Activated CD4-positive, alpha-beta T cell treated with anti-CD3 and anti-CD28 coated beads, Interleukin-2, amount 10 ng/mL, durations not matched to agents 7 days and 5 days (primary cell): ENCODE measurements at regions not wholly inside any gene's neighbourhood (a gene's known extent, or its start where the extent isn't known, plus 50 kb on each side); places are given as distances from the start of the nearest gene placed in this dataset.

Experiments
- CTCF ChIA-PET: fragments of 350-600 bp; sonication (Branson Sonifier 250); formaldehyde crosslinking; loops from one replicate; lab custom pipeline; 2021; ENCODE audit warnings: antibody characterized with exemption; lab: Charles Lee
- POLR2A ChIA-PET: fragments of 350-600 bp; sonication (Branson Sonifier 250); formaldehyde crosslinking; loops from one replicate; lab custom pipeline; 2021; ENCODE audit warnings: antibody characterized with exemption; lab: Charles Lee
- DNase-seq: peaks from one replicate; pipeline ENCODE4 v3.0.0-alpha.2; 2020
- H3K27ac Mint-ChIP-seq: one replicate; pipeline ENCODE4 v1.8.0; 2021; ENCODE audit warnings: mild to moderate bottlenecking, moderate library complexity, mixed read lengths
- H3K27me3 Mint-ChIP-seq: one replicate; pipeline ENCODE4 v1.8.0; 2021; ENCODE audit warnings: mixed read lengths
- H3K36me3 Mint-ChIP-seq: one replicate; pipeline ENCODE4 v1.8.0; 2021; ENCODE audit warnings: low read depth, mixed read lengths
- H3K4me1 Mint-ChIP-seq: one replicate; pipeline ENCODE4 v1.8.0; 2021; ENCODE audit warnings: mixed read lengths
- H3K4me3 Mint-ChIP-seq: one replicate; pipeline ENCODE4 v1.8.0; 2021; ENCODE audit warnings: mild to moderate bottlenecking, moderate library complexity, mixed read lengths
- H3K9me3 Mint-ChIP-seq: one replicate; pipeline ENCODE4 v1.8.0; 2021; ENCODE audit warnings: mixed read lengths

DNA sequence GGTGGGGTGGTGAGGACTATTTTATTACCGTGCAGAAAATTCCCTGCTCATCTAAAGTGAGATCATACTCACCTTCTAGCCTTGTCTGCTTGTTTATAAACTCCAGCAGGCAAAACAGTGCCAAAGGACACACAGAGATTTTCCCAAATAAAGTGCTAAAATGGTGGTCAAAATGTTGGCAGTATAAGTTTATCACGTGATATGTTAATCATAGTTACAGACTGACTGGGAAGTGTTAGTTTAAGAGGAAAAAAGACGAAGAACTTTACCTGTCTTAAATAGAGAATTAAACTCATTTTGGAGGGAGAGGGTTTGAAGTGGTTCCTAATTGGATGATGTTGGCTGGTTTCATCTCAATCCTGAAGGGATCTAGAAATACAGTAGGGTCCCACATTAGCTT, 691.7 kb upstream of the FANCL start:
- DNase-seq, result no peak
- H3K27ac Mint-ChIP-seq, result no peak overlapping the region
- no peak overlapping the region for H3K4me3 Mint-ChIP-seq
- H3K9me3 Mint-ChIP-seq, result no peaks in the 10 kb centered on the region
- H3K36me3 Mint-ChIP-seq, result no peaks in the 10 kb centered on the region
- POLR2A ChIA-PET, result no interaction called here
- no peaks in the 10 kb centered on the region for H3K4me1 Mint-ChIP-seq
- H3K27me3 Mint-ChIP-seq, result no peaks in the 10 kb centered on the region
- CTCF ChIA-PET, result no interaction called here

DNA sequence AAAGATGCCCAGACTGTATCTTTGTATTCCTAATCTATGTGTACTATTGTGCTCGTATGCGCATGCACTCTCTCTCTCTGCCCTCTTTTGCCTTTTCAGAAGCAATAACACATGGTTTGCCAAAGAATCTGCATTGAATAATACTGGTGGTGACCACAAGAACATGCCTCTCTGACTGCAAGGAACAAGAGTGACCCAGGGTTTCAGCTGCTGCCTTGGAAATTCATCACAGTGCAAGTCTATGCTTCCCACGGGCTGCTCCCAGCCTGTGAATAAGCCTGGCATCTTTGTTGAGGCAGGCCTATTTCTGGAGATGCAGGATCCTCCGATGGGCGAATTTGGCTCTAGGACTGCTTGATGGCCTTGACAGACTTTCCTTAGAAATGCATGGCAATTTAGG, 689.4 kb upstream of the FANCL start:
- CTCF ChIA-PET, result no interaction called here
- no peaks in the 10 kb centered on the region for H3K4me1 Mint-ChIP-seq
- no peak overlapping the region for H3K27ac Mint-ChIP-seq
- POLR2A ChIA-PET, result no interaction called here
- no peak for DNase-seq
- H3K27me3 Mint-ChIP-seq, result no peaks in the 10 kb centered on the region
- no peaks in the 10 kb centered on the region for H3K36me3 Mint-ChIP-seq
- H3K9me3 Mint-ChIP-seq, result no peaks in the 10 kb centered on the region
- H3K4me3 Mint-ChIP-seq, result no peak overlapping the region

DNA sequence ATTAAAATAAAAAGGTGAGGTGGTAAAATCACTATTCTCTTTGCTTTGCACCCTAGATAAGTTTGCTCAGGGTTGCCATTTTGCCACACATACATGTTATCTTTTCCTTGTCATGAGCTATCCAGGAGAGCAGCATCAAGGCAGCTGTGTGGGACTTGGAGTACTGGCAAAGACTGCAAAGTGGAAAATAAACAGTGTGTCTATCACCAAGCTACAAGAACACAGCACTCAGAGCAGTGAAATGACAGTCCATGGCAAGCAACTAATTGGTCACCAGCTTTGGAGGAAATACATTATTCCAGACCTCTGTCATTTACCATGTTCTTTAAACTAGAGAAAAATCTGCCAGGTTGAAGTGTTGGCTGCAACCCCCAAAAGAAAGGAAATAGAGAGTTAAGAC, 687.8 kb upstream of the FANCL start:
- CTCF ChIA-PET, result no interaction called here
- Mint-ChIP-seq H3K27ac (no peak overlapping the region), H3K4me1 (no peaks in the 10 kb centered on the region), H3K4me3 (no peak overlapping the region), H3K36me3 (no peaks in the 10 kb centered on the region), H3K9me3 (no peaks in the 10 kb centered on the region), H3K27me3 (no peaks in the 10 kb centered on the region)
- DNase-seq, result no peak
- POLR2A ChIA-PET, result no interaction called here

DNA sequence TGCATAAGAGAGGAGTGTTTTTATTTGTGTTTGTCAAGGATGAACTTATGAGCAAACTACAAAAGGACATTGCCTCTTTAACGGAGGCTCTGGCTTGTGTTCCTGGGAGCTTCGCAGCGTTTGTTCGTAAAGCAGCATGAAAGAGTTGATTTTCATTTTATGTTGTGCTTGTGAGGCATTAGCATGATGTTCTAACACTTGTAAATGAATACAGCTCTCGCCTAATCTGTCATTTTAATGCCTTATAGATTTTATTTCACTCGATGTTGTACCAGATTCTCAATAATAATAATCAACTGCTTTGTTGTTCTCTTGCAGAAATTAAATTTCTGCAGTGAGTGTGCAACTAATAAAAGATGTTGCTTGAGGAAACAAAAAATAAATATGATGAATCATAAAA, 687.3 kb upstream of the FANCL start:
- Mint-ChIP-seq H3K27ac (no peak overlapping the region), H3K9me3 (no peaks in the 10 kb centered on the region), H3K4me1 (no peaks in the 10 kb centered on the region), H3K27me3 (no peaks in the 10 kb centered on the region), H3K4me3 (no peak overlapping the region), H3K36me3 (no peaks in the 10 kb centered on the region)
- ChIA-PET CTCF (no interaction called here), POLR2A (no interaction called here)
- DNase-seq, result no peak

DNA sequence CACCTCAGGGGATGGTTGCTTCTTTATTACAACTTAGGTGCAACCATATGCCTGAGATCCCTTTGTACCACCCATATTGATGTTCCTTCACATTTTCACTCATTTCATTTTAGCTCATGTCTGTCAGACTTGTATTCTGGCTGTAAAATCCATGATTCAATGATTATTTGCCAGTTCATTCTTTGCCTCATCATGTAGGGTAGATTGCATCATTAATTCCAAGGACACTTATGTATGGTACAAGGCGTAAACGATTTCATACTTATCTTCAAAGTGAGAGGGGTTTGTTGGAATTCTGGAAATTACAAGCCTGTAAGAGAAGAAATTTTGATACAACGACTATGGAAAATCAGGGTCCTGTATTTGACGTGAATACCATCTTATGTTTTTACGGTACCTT, 685.0 kb upstream of the FANCL start:
- H3K4me3 Mint-ChIP-seq, result no peak overlapping the region
- no peak overlapping the region for H3K27ac Mint-ChIP-seq
- DNase-seq, result no peak
- H3K27me3 Mint-ChIP-seq, result no peaks in the 10 kb centered on the region
- no peaks in the 10 kb centered on the region for H3K9me3 Mint-ChIP-seq
- ChIA-PET POLR2A (no interaction called here), CTCF (no interaction called here)
- H3K36me3 Mint-ChIP-seq, result no peaks in the 10 kb centered on the region
- no peaks in the 10 kb centered on the region for H3K4me1 Mint-ChIP-seq

DNA sequence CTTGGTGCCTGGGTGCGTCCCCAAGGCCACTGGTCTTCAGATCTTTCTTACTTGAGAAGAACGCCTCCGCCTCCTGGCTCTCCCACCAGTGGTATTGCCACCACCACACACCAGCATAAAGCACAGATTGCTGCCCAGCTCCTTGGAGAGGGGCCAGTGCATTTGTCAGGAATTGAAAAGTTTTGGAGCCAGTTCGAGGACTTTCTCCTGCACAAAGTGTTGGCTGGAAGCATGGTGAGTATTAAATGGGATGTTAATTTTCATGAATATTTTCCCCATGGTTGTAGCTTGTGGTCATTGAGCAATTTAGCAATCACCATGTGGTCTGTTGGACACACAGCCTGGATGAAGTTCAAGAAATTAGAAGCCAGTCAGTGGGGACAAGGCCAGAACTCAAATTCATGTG, 684.6 kb upstream of the FANCL start:
- no peak overlapping the region for H3K27ac Mint-ChIP-seq
- DNase-seq, result no peak
- ChIA-PET POLR2A (no interaction called here), CTCF (no interaction called here)
- H3K9me3 Mint-ChIP-seq, result no peaks in the 10 kb centered on the region
- H3K27me3 Mint-ChIP-seq, result no peaks in the 10 kb centered on the region
- H3K36me3 Mint-ChIP-seq, result no peaks in the 10 kb centered on the region
- no peaks in the 10 kb centered on the region for H3K4me1 Mint-ChIP-seq
- H3K4me3 Mint-ChIP-seq, result no peak overlapping the region

DNA sequence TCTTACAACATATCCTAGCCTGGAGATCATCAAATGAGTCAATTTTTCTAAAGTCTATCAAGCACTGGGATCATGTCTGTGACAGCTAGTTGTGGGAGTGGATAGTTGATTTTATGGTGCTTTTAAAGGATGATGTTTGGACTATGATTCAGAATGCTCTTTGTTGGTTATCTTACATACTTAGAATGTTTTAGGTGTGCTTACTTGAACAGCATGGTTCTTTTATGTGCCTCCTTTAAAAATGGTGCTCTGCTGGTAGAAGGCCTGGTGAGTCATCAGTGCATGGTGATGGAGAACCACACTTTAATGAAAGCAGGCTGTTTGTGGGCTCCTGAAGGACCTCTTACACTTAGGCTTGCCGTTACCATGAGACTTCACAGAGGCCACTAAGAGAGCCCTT, 682.7 kb upstream of the FANCL start:
- H3K36me3 Mint-ChIP-seq, result no peaks in the 10 kb centered on the region
- CTCF ChIA-PET, result interaction anchor here (0.6 to 1.1 kb wide), 2 partner anchors 24 to 167 kb away, joined by 3 read pairs; no protein-coding TSS in a partner anchor

DNA sequence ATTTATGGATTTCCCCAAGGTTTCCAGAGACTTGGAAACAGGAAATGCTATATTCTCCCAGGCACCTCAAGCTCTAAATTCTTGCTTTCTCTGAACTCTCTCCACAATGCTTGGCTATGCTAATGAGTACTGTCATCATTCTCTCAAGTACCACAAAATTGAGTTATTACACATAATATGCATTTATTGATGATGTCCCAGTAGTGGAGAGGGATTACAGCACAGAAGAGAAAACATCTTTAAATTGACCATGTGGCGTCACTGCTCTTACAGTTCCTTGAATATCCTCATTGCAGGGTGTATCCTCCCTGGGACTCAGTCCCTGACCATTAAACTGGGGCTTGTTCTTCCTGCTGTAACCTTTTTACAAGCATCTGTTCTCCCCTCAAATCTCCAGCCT, 681.1 kb upstream of the FANCL start:
- ChIA-PET CTCF (no interaction called here), POLR2A (no interaction called here)
- no peak for DNase-seq
- no peaks in the 10 kb centered on the region for H3K9me3 Mint-ChIP-seq
- H3K4me3 Mint-ChIP-seq, result no peak overlapping the region
- H3K4me1 Mint-ChIP-seq, result no peaks in the 10 kb centered on the region
- no peak overlapping the region for H3K27ac Mint-ChIP-seq
- no peaks in the 10 kb centered on the region for H3K27me3 Mint-ChIP-seq
- H3K36me3 Mint-ChIP-seq, result no peaks in the 10 kb centered on the region

More for the DNA sequence above, 682.7 kb upstream of the FANCL start:
- H3K9me3 Mint-ChIP-seq, result no peaks in the 10 kb centered on the region
- no peaks in the 10 kb centered on the region for H3K4me1 Mint-ChIP-seq
- no peaks in the 10 kb centered on the region for H3K27me3 Mint-ChIP-seq
- H3K4me3 Mint-ChIP-seq, result no peak overlapping the region
- POLR2A ChIA-PET, result interaction anchor here (0.6 kb wide), 1 partner anchor 273 kb away, joined by 3 read pairs; no protein-coding TSS in a partner anchor
- no peak overlapping the region for H3K27ac Mint-ChIP-seq
- DNase-seq, result no peak

DNA sequence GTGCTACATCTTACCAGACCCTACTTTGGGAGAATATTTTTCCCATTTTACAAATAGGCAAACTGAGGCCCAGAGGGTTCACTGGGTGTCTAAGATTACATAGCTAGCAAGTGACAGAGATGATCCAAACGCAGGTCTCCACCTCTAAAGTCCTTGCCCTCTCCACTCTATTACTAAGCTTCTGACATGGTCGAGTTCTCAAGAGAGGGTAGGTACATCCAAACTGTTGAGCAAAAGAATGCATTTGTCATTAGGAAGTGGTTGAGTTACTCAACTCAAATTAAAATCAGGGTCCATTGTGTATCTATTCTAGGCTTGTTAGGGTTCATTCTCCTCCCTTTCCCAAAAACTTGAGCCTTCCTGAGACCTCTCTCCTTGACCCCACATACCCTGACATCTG, 680.6 kb upstream of the FANCL start:
- Mint-ChIP-seq H3K36me3 (no peaks in the 10 kb centered on the region), H3K27me3 (no peaks in the 10 kb centered on the region), H3K27ac (no peak overlapping the region), H3K9me3 (no peaks in the 10 kb centered on the region), H3K4me3 (no peak overlapping the region), H3K4me1 (no peaks in the 10 kb centered on the region)
- CTCF ChIA-PET, result no interaction called here
- DNase-seq, result no peak
- POLR2A ChIA-PET, result no interaction called here

DNA sequence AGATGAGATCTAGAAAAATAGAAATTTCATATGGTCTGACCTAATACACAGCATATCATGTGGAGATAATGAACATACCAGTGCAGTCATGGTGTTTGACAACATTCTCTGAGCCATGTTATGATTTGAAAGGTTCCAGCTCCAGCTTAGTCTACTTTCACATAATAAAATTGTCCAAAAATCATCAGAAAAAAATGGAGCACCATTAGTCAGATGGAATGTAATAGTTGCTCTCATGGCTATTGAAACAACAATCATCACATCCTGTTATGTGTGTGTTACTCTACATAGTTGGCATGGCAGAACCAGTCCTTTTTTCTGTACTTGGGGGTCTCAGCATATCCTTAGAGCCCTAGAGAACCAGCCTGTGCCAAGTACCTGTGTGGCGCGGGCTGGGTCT, 678.9 kb upstream of the FANCL start:
- DNase-seq, result no peak
- H3K36me3 Mint-ChIP-seq, result no peaks in the 10 kb centered on the region
- no peaks in the 10 kb centered on the region for H3K4me1 Mint-ChIP-seq
- H3K9me3 Mint-ChIP-seq, result no peaks in the 10 kb centered on the region
- POLR2A ChIA-PET, result no interaction called here
- H3K4me3 Mint-ChIP-seq, result no peak overlapping the region
- H3K27ac Mint-ChIP-seq, result no peak overlapping the region
- no peaks in the 10 kb centered on the region for H3K27me3 Mint-ChIP-seq
- CTCF ChIA-PET, result no interaction called here

DNA sequence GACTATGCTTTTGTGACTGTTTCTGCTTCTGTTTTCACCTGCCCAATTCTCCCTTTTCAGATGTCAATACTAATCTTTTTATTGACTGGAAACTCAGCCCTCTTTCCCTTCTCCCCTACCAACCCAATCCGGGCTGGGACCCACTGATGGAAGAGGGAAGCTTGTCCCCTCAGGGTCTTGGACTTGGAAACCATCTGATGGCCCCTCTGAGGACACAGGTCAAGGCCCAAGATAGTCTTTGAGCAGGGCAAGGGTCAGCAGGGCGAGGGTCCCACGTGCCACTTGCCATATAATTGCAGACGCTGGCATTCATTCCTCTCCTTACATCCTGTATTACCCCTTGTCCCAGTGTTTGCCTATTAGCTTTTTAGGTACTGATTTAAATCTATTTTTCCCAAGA, 678.2 kb upstream of the FANCL start:
- H3K4me1 Mint-ChIP-seq, result no peaks in the 10 kb centered on the region
- ChIA-PET POLR2A (no interaction called here), CTCF (interaction anchor here (0.7 kb wide), 1 partner anchor 518 kb away, joined by 5 read pairs; no protein-coding TSS in a partner anchor)
- H3K9me3 Mint-ChIP-seq, result no peaks in the 10 kb centered on the region
- no peak for DNase-seq
- H3K27ac Mint-ChIP-seq, result no peak overlapping the region
- no peaks in the 10 kb centered on the region for H3K36me3 Mint-ChIP-seq
- H3K4me3 Mint-ChIP-seq, result no peak overlapping the region
- no peaks in the 10 kb centered on the region for H3K27me3 Mint-ChIP-seq

DNA sequence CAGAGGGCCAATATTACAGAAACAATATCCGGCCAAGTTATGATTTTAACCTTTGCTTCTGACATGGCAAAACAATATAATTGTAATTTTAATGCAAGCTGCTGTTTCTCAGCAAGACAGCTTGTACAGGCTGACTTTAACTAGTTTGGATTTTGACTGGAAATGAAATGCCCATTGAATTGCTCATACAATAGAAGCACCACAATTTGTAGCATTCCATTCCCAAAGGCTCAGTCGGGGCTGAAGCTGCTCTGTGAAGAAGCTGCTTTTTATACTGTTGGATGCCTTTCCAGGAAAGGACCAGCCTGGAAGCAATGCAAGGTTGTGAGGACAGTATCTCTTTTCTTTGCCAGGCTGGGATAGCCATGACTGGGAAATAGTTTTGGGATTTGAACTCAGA, 677.0 kb upstream of the FANCL start:
- Mint-ChIP-seq H3K36me3 (no peaks in the 10 kb centered on the region), H3K9me3 (no peaks in the 10 kb centered on the region), H3K27ac (no peak overlapping the region), H3K4me1 (no peaks in the 10 kb centered on the region), H3K27me3 (no peaks in the 10 kb centered on the region), H3K4me3 (no peak overlapping the region)
- ChIA-PET CTCF (no interaction called here), POLR2A (no interaction called here)
- DNase-seq, result no peak

DNA sequence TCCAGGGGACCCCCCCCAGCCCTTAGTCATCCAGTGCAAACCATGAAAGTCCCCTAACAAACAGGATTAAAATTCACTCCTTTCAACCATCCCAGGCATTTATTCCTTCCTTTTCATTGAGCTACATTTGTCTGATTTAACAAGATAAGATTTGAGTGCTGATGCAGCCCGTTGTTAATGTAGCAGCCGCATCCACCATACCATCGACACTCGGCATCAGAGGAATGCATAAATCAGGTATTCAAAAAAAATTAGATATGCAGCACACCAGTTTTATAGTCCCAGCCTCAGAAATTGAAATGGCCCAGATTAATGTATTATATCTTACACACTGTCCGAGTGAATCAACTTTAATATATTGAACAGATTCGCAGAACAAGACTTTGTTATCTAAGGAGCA, 676.5 kb upstream of the FANCL start:
- no peaks in the 10 kb centered on the region for H3K27me3 Mint-ChIP-seq
- ChIA-PET CTCF (no interaction called here), POLR2A (no interaction called here)

DNA sequence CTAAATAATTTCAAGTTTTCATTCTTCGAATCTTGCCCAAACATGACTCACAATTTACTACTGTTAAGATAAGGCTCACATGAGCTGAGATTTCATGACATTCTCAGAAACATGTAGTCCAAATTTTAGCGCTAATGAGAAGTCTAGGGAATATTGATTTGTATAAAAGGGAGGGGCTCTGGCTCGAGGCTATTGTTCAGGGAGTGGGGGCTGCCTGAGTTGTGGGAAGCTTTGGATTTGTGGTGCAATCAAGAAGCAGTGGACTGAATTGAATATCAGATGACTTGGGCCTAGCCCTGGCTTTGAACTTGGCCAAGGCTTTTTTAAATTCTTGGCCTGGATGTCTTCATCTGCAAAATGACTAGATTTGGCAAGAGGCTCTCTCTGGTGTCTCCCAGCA, 674.9 kb upstream of the FANCL start:
- DNase-seq, result no peak
- Mint-ChIP-seq H3K36me3 (no peaks in the 10 kb centered on the region), H3K4me3 (no peak overlapping the region), H3K27me3 (no peaks in the 10 kb centered on the region), H3K9me3 (no peaks in the 10 kb centered on the region), H3K4me1 (no peaks in the 10 kb centered on the region), H3K27ac (no peak overlapping the region)
- ChIA-PET CTCF (no interaction called here), POLR2A (no interaction called here)

More for the DNA sequence above, 676.5 kb upstream of the FANCL start:
- Mint-ChIP-seq H3K36me3 (no peaks in the 10 kb centered on the region), H3K9me3 (no peaks in the 10 kb centered on the region), H3K4me3 (no peak overlapping the region), H3K4me1 (no peaks in the 10 kb centered on the region), H3K27ac (no peak overlapping the region)
- DNase-seq, result no peak
